ENCODE measurements at regions not wholly inside any gene's neighbourhood (a gene's known extent, or its start where the extent isn't known, plus 50 kb on each side); places are given as distances from the start of the nearest gene placed in this dataset.

GRCh38 chr12:114924946-114925475 lies 241.0 kb upstream of the TBX3 start:
- TF ChIP-seq RAD21 (IDR thresholded peaks at IDR 0.05; ENCODE audit: low read depth) (no peak), CTCF (IDR thresholded peaks at IDR 0.05 in 2 of 3, conservative IDR thresholded peaks at IDR 0.05 in 1 of 3; ENCODE audit: borderline replicate concordance in 1 of 3, insufficient read depth in 1 of 3, low read depth in 2 of 3, low read length in 2 of 3) (no peak), POLR2A (IDR thresholded peaks at IDR 0.05; ENCODE audit: borderline replicate concordance, extremely low read depth, insufficient read depth, insufficient read length) (no peak), YY1 (IDR thresholded peaks at IDR 0.05; ENCODE audit: extremely low read depth, insufficient replicate concordance, low read depth, low read length) (no peak), ZBTB33 (IDR thresholded peaks at IDR 0.05; ENCODE audit: extremely low read depth, insufficient replicate concordance, low read length) (no peak), SP1 (IDR thresholded peaks at IDR 0.05; ENCODE audit: low read depth) (no peak), EZH2 (IDR thresholded peaks at IDR 0.05) (no peak)

All from HCT116 (cell line).